GM18508 (cell line): ENCODE measurements at regions not wholly inside any gene's neighbourhood (a gene's known extent, or its start where the extent isn't known, plus 50 kb on each side); places are given as distances from the start of the nearest gene placed in this dataset.

Experiments
- ATAC-seq: cut with Tn5 transposase; IDR thresholded peaks from one replicate; pipeline ENCODE4 v1.9.1; 2021; ENCODE audit warnings: moderate number of reproducible peaks; ENCODE audit not compliant: insufficient read depth, unreplicated experiment

DNA sequence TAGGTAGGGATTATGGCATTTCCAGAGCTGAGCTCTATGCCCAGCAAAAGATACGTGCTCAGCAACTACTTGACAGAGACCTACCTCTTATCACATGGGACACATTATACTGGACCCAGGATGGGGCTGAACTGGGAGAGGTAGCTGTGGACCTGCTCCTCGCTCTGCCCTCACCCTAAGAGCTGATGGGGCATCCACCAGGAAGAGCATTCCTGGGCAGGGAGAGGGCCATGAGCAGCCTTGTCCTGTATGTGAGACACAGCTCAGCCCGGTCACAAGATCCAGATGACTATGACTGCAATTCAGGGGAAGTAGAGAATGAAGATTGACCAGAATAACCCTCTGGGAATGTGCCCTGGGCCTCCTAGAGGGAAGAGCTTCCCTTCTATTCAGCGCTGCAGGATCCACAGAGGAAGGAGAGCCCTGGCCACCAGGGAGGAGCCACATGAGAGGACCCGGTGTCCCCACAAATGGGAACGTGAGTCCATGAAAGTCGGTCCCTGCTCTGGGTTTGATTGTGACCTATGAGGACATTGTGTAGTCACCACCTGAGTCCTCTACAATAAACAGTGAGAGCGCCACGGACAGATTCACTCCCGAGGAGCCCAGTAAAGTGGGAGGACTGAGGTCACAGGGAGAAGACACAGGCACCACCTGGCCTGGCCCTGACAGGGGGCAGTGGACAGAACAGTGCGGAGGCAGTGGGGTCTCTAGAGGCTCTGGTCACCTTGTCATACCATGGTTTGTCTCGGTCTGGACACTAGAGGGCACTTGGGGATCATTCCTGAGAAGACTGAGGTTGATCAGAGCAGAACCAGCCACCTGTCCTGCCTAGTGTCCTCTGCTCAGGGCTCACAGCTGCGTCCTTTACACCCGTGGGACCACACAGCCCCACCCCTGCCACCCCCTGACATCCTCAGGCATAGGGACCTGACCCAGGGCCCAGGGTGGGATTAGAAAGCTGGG lies 99.5 kb downstream of the ZNF280B start:
- ATAC-seq: no peak

GRCh38 chr22:22410121-22410520 lies 98.4 kb downstream of the ZNF280B start:
- no peak for ATAC-seq

GRCh38 chr22:22410677-22411076 lies 97.9 kb downstream of the ZNF280B start:
- no peak for ATAC-seq

GRCh38 chr22:22414266-22414665 lies 94.3 kb downstream of the ZNF280B start:
- no peak for ATAC-seq

GRCh38 chr22:22417495-22418162 lies 90.9 kb downstream of the ZNF280B start:
- no peak for ATAC-seq

DNA sequence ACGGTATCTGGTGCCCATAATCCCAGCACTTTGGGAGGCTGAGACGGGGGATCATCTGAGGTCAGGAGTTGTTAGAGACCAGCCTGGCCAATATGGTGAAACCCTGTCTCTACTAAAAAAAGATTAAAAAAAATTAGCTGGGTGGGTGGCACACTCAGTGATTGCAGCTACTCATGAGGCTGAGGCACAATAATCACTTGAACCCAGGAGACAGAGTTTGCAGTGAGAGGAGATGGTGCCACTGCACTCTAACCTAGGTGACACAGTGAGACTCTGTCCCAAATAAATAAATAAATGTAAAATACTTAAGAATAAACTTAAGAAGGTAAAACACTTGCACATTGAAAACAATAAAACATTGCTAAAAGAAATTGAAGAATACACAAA lies 90.4 kb downstream of the ZNF280B start:
- ATAC-seq: no peak

DNA sequence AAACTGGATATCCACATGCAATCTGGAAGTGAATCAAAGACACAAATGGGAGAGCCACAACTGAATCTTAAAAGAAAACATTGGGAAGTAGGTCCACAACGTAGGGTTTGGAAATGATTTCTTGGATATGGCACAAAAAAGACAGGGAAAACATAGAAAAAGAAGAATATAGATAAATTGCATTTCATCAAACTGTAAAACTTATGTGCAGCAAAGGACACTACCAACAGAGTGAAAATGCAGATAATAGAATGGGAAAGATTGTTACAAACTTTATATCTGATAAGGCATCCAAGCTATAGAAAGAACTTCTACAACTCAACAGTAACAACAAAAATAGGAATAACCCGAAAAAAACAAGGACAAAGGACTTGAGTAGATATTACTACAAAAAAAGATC lies 89.6 kb downstream of the ZNF280B start:
- no peak for ATAC-seq

- no peak for ATAC-seq
These were observed 88.0 kb downstream of the ZNF280B start for GRCh38 chr22:22420580-22420979.

- ATAC-seq: no peak
These were observed 87.2 kb downstream of the ZNF280B start for GRCh38 chr22:22421392-22421791.

- ATAC-seq: peak; percentile 80
These were observed 85.9 kb downstream of the ZNF280B start for GRCh38 chr22:22422629-22423112.

- no peak for ATAC-seq
These were observed 84.9 kb downstream of the ZNF280B start for GRCh38 chr22:22423681-22424080.

DNA sequence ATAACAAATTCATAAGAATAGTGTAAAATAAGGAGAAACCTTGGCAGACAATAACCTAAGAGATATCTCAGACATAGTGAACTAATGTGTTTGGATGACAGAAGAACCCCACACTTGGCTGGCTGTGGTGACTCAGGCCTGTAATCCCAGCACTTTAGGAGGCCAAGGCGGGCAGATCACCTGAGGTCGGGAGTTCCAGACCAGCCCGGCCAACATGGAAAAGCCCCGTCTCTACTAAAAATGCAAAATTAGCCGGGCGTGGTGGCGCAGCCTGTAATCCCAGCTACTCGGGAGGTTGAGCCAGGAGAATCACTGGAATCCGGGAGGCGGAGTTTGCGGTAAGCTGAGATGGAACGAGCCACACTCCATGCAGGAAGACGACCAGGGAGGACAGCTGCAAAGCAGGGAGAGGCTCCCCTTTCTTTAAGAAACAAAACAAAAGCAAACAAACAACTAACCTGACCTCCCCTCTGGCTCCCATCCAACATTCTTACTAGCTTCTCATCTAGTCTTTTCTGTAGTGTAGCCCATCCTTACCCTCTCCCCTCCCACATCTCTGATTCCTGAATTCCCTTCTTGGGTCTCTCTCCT lies 84.2 kb downstream of the ZNF280B start:
- no peak for ATAC-seq

DNA sequence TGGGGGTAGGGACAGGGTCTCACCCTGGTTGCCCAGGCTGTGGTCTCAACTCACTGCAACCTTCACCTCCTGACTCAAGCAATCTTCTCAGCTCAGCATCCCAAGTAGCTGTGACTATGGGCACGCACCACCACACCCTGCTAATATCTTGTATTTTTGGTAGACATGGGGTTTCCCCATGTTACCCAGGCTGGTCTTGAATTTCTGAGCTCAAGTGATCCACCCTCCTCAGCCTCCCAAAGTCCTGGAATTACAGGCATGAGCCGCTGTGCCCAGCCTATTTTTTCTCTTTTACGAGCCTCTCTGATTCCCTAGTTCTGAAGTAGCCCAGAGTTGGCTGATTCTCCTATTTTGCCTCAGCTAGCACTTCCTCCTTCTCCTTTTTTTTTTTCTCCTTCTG lies 83.6 kb downstream of the ZNF280B start:
- no peak for ATAC-seq

DNA sequence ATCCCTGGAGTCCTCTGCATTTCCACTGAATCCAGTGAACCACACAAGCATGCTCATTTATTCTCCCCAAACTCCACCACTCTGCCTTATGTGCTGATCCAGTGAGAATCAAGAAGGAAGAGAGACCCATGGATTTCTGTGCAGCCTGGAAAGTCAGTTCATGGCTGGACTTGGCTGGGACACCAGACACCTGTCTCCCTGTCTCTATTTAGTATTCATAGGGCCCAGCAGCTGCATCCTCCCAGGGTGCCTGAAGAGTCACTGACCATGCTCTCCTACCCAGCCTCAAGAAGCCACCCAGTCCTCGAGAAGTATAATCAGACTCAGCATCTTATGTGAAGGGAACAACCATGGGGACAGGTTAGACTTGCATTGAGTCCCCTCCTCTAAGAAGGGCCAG lies 83.2 kb downstream of the ZNF280B start:
- ATAC-seq: no peak

DNA sequence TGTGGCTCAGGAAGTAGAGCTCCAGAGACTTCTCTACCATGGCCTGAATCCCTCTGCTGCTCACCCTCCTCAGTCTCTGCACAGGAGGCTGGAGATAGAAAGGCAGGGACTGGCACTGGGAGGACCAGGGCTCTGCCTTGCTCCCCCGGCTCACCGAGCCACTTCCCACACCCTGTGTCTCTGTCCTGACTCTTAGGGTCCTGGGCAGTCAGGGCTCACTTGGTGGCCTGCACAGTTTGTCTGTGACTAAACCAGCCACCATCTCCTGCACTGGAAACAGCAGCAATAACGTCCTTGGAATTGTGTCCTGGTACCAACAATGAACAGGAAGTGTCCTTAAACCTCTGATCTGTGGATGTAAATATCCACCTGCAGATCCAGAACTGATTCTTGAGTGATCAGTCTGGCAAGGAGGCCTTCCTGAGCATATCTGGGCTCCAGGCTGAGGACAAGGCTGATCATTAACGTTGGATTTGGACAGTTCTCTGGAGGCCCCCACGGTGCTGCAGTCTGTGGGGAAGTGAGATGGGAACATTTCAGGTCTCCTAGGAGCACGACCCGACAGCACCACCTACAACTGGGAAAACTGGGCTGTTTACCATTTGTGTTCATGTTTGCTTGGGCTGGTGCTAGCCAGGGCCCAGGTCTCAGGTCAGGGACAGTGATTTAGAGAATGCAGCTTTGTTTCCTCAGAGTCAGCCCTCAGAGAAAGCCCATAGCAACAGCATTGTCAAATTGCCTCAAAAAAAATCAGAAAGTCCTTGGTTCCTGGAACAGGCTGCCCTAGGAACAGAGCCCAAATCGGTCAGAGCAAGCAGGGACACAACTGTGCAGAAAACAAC lies 82.5 kb downstream of the ZNF280B start:
- no peak for ATAC-seq

GRCh38 chr22:22427542-22428065 lies 80.9 kb downstream of the ZNF280B start:
- ATAC-seq: no peak

DNA sequence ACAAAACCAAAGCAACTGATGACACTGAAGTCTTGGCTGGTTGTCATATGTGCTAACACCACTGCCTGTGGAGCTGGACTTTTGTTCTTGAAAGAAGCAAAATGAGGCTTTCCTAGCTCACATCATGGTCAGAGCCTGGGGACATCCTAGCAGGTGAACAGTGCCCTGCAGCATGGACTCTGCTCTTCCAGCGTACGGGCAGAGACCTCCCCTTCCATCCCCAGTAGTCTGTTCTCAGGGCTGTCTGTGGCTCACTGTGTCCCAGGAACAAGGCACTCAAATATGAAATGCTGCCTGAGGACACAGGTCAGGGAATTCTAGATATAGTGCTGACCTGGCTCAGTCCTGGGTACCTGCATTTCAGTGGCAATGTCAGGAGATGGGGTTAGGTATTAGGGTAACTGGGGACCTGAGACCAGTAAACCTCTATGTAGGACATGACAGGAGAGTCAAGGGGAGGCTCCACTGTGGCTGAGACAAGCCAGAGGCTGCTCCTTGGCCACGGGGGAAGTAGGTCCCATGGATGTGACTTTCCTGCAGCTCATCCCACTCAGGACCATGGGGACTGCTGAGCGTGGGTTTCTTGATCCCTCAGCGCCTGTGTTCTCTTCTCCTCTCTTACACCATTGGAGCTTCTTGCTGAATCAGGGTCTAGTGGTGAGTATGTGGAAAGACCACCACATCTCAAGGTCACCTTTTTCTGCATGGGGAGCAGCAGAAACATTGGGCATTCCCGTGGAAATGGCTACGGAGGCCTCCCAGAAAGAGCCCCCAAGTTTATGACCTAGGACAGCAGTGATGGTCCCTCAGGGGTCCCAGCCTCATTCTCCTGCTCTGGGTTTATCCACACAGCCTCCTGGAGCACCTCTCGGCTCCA lies 80.1 kb downstream of the ZNF280B start:
- ATAC-seq: no peak

GRCh38 chr22:22429369-22430108 lies 79.0 kb downstream of the ZNF280B start:
- ATAC-seq: no peak
